OCI-LY3 (cell line): ENCODE measurements at regions not wholly inside any gene's neighbourhood (a gene's known extent, or its start where the extent isn't known, plus 50 kb on each side); places are given as distances from the start of the nearest gene placed in this dataset.
A peak's percentile ranks its signal among the peaks of the same experiment; 100 is the strongest.

Experiments used
- H2AFZ ChIP-seq: fragments of 200-600, 300-600 bp; shearing (Covaris generic); 2 replicates; pipeline ENCODE4 v1.6.0; 2014; ENCODE audit warnings: antibody characterized with exemption, low read depth, low read length
- H3K27ac ChIP-seq: fragments of 200-600, 300-600 bp; sonication (generic); 2 replicates; pipeline ENCODE4 v1.5.1; 2014; ENCODE audit warnings: mild to moderate bottlenecking, low read length, moderate library complexity, mixed read lengths
- H3K27me3 ChIP-seq: fragments of 200-600, 300-600 bp; sonication (generic); 2 replicates; pipeline ENCODE4 v1.6.1; 2014; ENCODE audit warnings: low read depth, low read length, mixed read lengths
- H3K36me3 ChIP-seq: fragments of 200-600, 300-600 bp; sonication (generic); replicated peaks from 2 replicates; pipeline ENCODE3; 2014; ENCODE audit warnings: low read depth, low read length, mixed read lengths
- H3K4me1 ChIP-seq: fragments of 300-600, 200-600 bp; sonication (generic); 2 replicates; pipeline ENCODE4 v1.6.1; 2014; ENCODE audit warnings: low read length, mixed read lengths
- H3K4me2 ChIP-seq: fragments of 200-600, 300-600 bp; sonication (generic); 2 replicates; pipeline ENCODE4 v1.6.1; 2014; ENCODE audit warnings: low read length, mixed read lengths
- H3K4me3 ChIP-seq: fragments of 300-600, 200-600 bp; sonication (generic); 2 replicates; pipeline ENCODE4 v1.5.1; 2014; ENCODE audit warnings: antibody characterized with exemption, mild to moderate bottlenecking, low read length, moderate library complexity
- H3K79me2 ChIP-seq: fragments of 300-600, 200-600 bp; shearing (Covaris generic); 2 replicates; pipeline ENCODE4 v1.6.1; 2014; ENCODE audit warnings: mild to moderate bottlenecking, low read length, mixed read lengths
- H3K9ac ChIP-seq: fragments of 300-600, 200-600 bp; shearing (Covaris generic); 2 replicates; pipeline ENCODE4 v1.6.0; 2014; ENCODE audit warnings: mild to moderate bottlenecking, low read length, moderate library complexity
- H3K9me3 ChIP-seq: fragments of 200-600, 300-600 bp; shearing (Covaris generic); 2 replicates; pipeline ENCODE4 v1.6.1; 2014; ENCODE audit warnings: low read length, mixed read lengths; ENCODE audit not compliant: insufficient read depth
- H4K20me1 ChIP-seq: fragments of 200-600, 300-600 bp; sonication (generic); 2 replicates; pipeline ENCODE4 v1.6.1; 2016; ENCODE audit warnings: low read length, mixed read lengths; ENCODE audit not compliant: insufficient read depth
- CTCF ChIP-seq: fragments of 200-600, 300-600 bp; sonication (generic); IDR thresholded peaks from 2 replicates; pipeline ENCODE4 v1.5.1; 2014; ENCODE audit warnings: antibody characterized with exemption, low read length, low read depth
- EZH2phosphoT487 ChIP-seq: fragments of 200-600 bp; shearing (Covaris generic); IDR thresholded peaks from 2 replicates; pipeline ENCODE4 v1.6.1; 2018; ENCODE audit warnings: antibody characterized with exemption, mixed run types, low read depth

GRCh38 chr4:95701500-95702170 is 138.3 kb upstream of the PDHA2 start:
- Histone ChIP-seq H3K4me1 (no peaks in the 10 kb centered on the region), H3K9ac (no peak overlapping the region), H3K4me2 (no peak overlapping the region), H3K36me3 (no peaks in the 10 kb centered on the region), H4K20me1 (no peaks in the 10 kb centered on the region), H3K27ac (no peak overlapping the region), H3K4me3 (no peak overlapping the region), H3K27me3 (no peaks in the 10 kb centered on the region), H3K9me3 (no peaks in the 10 kb centered on the region), H3K79me2 (no peaks in the 10 kb centered on the region), H2AFZ (no peak overlapping the region)
- no peak for TF ChIP-seq CTCF
- TF ChIP-seq EZH2phosphoT487: no peak

- H3K4me1 ChIP-seq: no peaks in the 10 kb centered on the region
- H3K36me3 ChIP-seq: no peaks in the 10 kb centered on the region
- H3K9me3 ChIP-seq: no peaks in the 10 kb centered on the region
- TF ChIP-seq EZH2phosphoT487: no peak
- no peak for TF ChIP-seq CTCF
- no peak overlapping the region for H3K9ac ChIP-seq
- H3K27ac ChIP-seq: no peak overlapping the region
- no peak overlapping the region for H3K4me2 ChIP-seq
- no peaks in the 10 kb centered on the region for H3K79me2 ChIP-seq
- no peak overlapping the region for H3K4me3 ChIP-seq
- no peaks in the 10 kb centered on the region for H3K27me3 ChIP-seq
- no peak overlapping the region for H2AFZ ChIP-seq
- no peaks in the 10 kb centered on the region for H4K20me1 ChIP-seq
Observed at GRCh38 chr4:95694411-95694810, 145.5 kb upstream of the PDHA2 start.

GRCh38 chr4:95693594-95693993 is 144.8 kb upstream of the UNC5C start:
- Histone ChIP-seq H3K4me2 (no peak overlapping the region), H3K9me3 (no peaks in the 10 kb centered on the region), H3K4me1 (no peaks in the 10 kb centered on the region), H3K79me2 (no peaks in the 10 kb centered on the region), H3K4me3 (no peak overlapping the region), H4K20me1 (no peaks in the 10 kb centered on the region), H3K36me3 (no peaks in the 10 kb centered on the region), H2AFZ (no peak overlapping the region), H3K27ac (no peak overlapping the region), H3K9ac (no peak overlapping the region), H3K27me3 (no peaks in the 10 kb centered on the region)
- no peak for TF ChIP-seq EZH2phosphoT487
- TF ChIP-seq CTCF: peak; percentile 41

- H3K9me3 ChIP-seq: no peaks in the 10 kb centered on the region
- no peaks in the 10 kb centered on the region for H4K20me1 ChIP-seq
- H3K27me3 ChIP-seq: no peaks in the 10 kb centered on the region
- H3K27ac ChIP-seq: no peak overlapping the region
- no peaks in the 10 kb centered on the region for H3K4me1 ChIP-seq
- H3K79me2 ChIP-seq: no peaks in the 10 kb centered on the region
- no peak for TF ChIP-seq EZH2phosphoT487
- no peak for TF ChIP-seq CTCF
- no peak overlapping the region for H3K9ac ChIP-seq
- no peak overlapping the region for H3K4me3 ChIP-seq
- H3K36me3 ChIP-seq: no peaks in the 10 kb centered on the region
- no peak overlapping the region for H3K4me2 ChIP-seq
- H2AFZ ChIP-seq: no peak overlapping the region
Observed at GRCh38 chr4:95676190-95676589, 127.4 kb upstream of the UNC5C start.
